Panc1 (cell line): ENCODE measurements at regions not wholly inside any gene's neighbourhood (a gene's known extent, or its start where the extent isn't known, plus 50 kb on each side); places are given as distances from the start of the nearest gene placed in this dataset.

Experiments
- ATAC-seq: fragments of 200-7000 bp; cut with Tn5 transposase; 2 replicates; pipeline ENCODE4 v1.9.1; 2020; ENCODE audit warnings: mild to moderate bottlenecking, moderate library complexity
- BruUV-seq: library from RNA; stranded (reverse); fragments of 400-500 nt; replicated peaks from 2 replicates; lab custom pipeline; 2021; lab: Mats Ljungman, UMichigan
- CTCF ChIA-PET: fragments of 300-600 bp; sonication (Branson Sonifier 250); formaldehyde crosslinking; loops from one replicate; lab custom pipeline; 2022; ENCODE audit warnings: antibody characterized with exemption; lab: Charles Lee
- POLR2A ChIA-PET: fragments of 300-600 bp; sonication (Branson Sonifier 250); formaldehyde crosslinking; loops from one replicate; lab custom pipeline; 2022; ENCODE audit warnings: antibody characterized with exemption; lab: Charles Lee
- DNase-seq: peaks from one replicate; pipeline ENCODE4 v3.0.0-alpha.2; 2010; ENCODE audit warnings: low read depth, low spot score
- H3K27ac ChIP-seq: 2 replicates; pipeline ENCODE4 v1.5.1; 2011; ENCODE audit warnings: mild to moderate bottlenecking, low read length, inconsistent platforms
- H3K27me3 ChIP-seq: fragments of 200-500 bp; sonication (Bioruptor generic); 2 replicates; pipeline ENCODE4 v1.6.0; 2014; ENCODE audit warnings: low read length, inconsistent platforms; ENCODE audit not compliant: control insufficient read depth, insufficient read depth
- H3K36me3 ChIP-seq: fragments of 200-500 bp; sonication (Bioruptor generic); 2 replicates; pipeline ENCODE4 v1.5.1; 2014; ENCODE audit warnings: inconsistent platforms, mild to moderate bottlenecking, low read length, moderate library complexity; ENCODE audit not compliant: control insufficient read depth, insufficient read depth
- H3K4me1 ChIP-seq: 2 replicates; pipeline ENCODE4 v1.5.1; 2011; ENCODE audit warnings: inconsistent platforms, mild to moderate bottlenecking, low read length, moderate library complexity; ENCODE audit not compliant: control insufficient read depth, insufficient read depth
- H3K4me3 ChIP-seq, 2 experiments: 2 replicates each; pipeline ENCODE4 v1.5.1; 2011 to 2012; ENCODE audit warnings: low read depth in 2 of 2, low read length in 2 of 2, mild to moderate bottlenecking in 2 of 2, inconsistent platforms in 1 of 2, moderate library complexity in 1 of 2
- H3K9me3 ChIP-seq: fragments of 200-500 bp; sonication (Bioruptor generic); 2 replicates; pipeline ENCODE4 v1.5.1; 2014; ENCODE audit warnings: low read depth, mild to moderate bottlenecking, inconsistent platforms, low read length, moderate library complexity; ENCODE audit not compliant: control insufficient read depth, insufficient read depth
- CTCF ChIP-seq: fragments of 450-650 bp; IDR thresholded peaks from 2 replicates; pipeline ENCODE4 v1.5.1; 2017; ENCODE audit warnings: mild to moderate bottlenecking
- POLR2AphosphoS5 ChIP-seq: IDR thresholded peaks from 2 replicates; pipeline ENCODE4 v1.6.1; 2012; ENCODE audit warnings: mild to moderate bottlenecking, low read depth, low read length, moderate library complexity
- REST ChIP-seq, 2 experiments: IDR thresholded peaks; 2 replicates each; pipeline ENCODE4 v1.6.1; 2011 to 2012; ENCODE audit warnings: low read depth in 2 of 2, control low read depth in 1 of 2, low read length in 1 of 2, mild to moderate bottlenecking in 1 of 2, moderate library complexity in 1 of 2; ENCODE audit not compliant: insufficient read depth in 1 of 2
- SIN3A ChIP-seq: IDR thresholded peaks from 2 replicates; pipeline ENCODE4 v1.6.1; 2012; ENCODE audit warnings: low read depth, mild to moderate bottlenecking, low read length, moderate library complexity, borderline replicate concordance; ENCODE audit not compliant: insufficient read depth
- TCF7L2 ChIP-seq: IDR thresholded peaks from 2 replicates; pipeline ENCODE4 v1.6.1; 2011; ENCODE audit warnings: mild to moderate bottlenecking, low read depth, low read length, inconsistent platforms
- in situ Hi-C: cut with HindIII; loops from 2 replicates; pipeline ENCODE4 v1.10.0; 2016; ENCODE audit warnings: low sequenced_read_pairs, low pct_unique_long_range_greater_than_20kb
- intact Hi-C: fragments of 100-400 bp; cut with micrococcal nuclease; formaldehyde crosslinking; loops from one replicate; pipeline ENCODE4 v1.10.0; 2022; ENCODE audit not compliant: unreplicated experiment

GRCh38 chr18:26763446-26764110 is 101.9 kb downstream of the AQP4 start:
- POLR2A ChIA-PET = no interaction called here
- no peak for DNase-seq
- Histone ChIP-seq H3K27me3 (no peaks in the 10 kb centered on the region), H3K4me1 (no peaks in the 10 kb centered on the region), H3K4me3 (no peak overlapping the region), H3K27ac (no peak overlapping the region), H3K36me3 (no peaks in the 10 kb centered on the region), H3K9me3 (no peaks in the 10 kb centered on the region)
- TF ChIP-seq REST (IDR thresholded peaks at IDR 0.05; ENCODE audit: insufficient read depth in 1 of 2, low read depth in 2 of 2, low read length in 1 of 2) (no peak), SIN3A (no peak), CTCF (no peak), POLR2AphosphoS5 (no peak), TCF7L2 (no peak)
- no TSS peak for BruUV-seq
- in situ Hi-C loops (no loop called here), intact Hi-C loops (no loop called here)
- CTCF ChIA-PET = no interaction called here
- ATAC-seq = no peak

- no peak for ATAC-seq
- intact Hi-C loops (no loop called here), in situ Hi-C loops (no loop called here)
- CTCF ChIA-PET = no interaction called here
- POLR2A ChIA-PET = no interaction called here
- no peak for DNase-seq
- TF ChIP-seq POLR2AphosphoS5 = no peak
- no peak for TF ChIP-seq TCF7L2
- no peak for TF ChIP-seq REST (IDR thresholded peaks at IDR 0.05; ENCODE audit: insufficient read depth in 1 of 2, low read depth in 2 of 2, low read length in 1 of 2)
- TF ChIP-seq CTCF = no peak
- TF ChIP-seq SIN3A = no peak
- Histone ChIP-seq H3K4me1 (no peaks in the 10 kb centered on the region), H3K4me3 (no peak overlapping the region), H3K36me3 (no peaks in the 10 kb centered on the region), H3K9me3 (no peaks in the 10 kb centered on the region), H3K27me3 (0 out of 2 replicates have a peak, but pooled peaks cover 2% of the 10 kb centered on the region), H3K27ac (no peak overlapping the region)
- BruUV-seq = no TSS peak
Observed at GRCh38 chr18:26757263-26758019, 108.1 kb downstream of the AQP4 start.
